ENCODE measurements at regions not wholly inside any gene's neighbourhood (a gene's known extent, or its start where the extent isn't known, plus 50 kb on each side); places are given as distances from the start of the nearest gene placed in this dataset.

DNA sequence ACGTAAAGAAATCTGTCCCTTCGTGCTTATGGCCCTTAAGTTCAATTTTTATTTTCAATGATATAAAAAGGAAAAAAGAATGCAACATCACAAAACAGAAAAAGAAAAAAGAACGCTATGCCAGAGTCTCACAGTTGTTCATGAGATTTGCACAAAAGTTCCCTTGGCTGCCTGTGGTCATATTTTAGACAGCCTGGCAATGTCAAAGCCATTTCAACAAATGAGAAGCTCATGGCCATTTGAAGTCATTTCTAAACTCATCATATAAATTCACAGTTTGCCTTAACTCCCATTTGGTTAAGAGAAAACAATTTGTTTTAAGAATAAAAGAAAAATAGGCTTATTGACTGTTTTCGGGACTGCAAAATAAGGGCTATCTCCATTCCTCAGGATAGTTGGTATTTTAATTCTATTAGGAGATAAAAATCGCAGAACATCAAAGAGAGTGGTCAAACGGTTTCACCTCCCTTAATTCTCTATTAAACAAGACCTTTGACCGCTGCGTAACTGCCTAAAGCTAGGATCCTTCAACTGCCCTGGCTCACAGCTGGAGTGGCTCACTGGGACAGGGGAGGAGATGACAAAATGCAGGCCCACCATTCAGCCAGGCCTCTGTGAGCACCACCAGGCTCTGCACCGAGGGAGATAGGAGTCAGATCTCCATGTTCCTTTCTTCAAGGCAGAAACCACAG is 119.2 kb upstream of the DAAM1 start:
- Mint-ChIP-seq H3K36me3 (ENCODE audit: insufficient read depth in 2 of 2) (no peaks in the 10 kb centered on the region), H3K27me3 (ENCODE audit: low read depth) (no peaks in the 10 kb centered on the region), H3K4me3 (no peak overlapping the region), H3K27ac (no peak overlapping the region), H3K4me1 (ENCODE audit: low read depth) (no peaks in the 10 kb centered on the region), H3K9me3 (no peaks in the 10 kb centered on the region)
- ATAC-seq (replicated peaks in 1 of 2) (no peak), DNase-seq (no peak)

DNA sequence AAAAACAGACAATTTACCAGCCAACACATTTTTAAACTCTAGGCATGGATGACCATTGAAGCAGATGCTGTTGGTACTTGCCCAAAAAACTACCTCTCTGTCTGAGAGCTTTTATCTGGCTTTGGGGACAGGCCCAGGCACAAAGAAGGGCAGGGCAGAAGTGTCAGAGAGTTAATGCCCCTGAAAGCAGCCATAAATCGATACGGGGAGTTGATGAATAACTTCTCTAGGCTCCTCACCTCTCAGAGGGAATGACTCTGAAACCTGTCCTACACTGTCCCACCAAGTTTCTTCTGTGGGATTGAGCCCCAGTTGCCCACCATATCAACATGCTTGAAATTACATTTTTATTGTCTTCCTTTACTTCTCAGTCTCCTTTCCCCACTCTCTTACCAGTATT is 113.0 kb upstream of the DAAM1 start:
- Mint-ChIP-seq H3K4me1 (ENCODE audit: low read depth) (no peaks in the 10 kb centered on the region), H3K27ac (no peak overlapping the region), H3K4me3 (no peak overlapping the region), H3K36me3 (ENCODE audit: insufficient read depth in 2 of 2) (no peaks in the 10 kb centered on the region), H3K27me3 (ENCODE audit: low read depth) (peaks cover 10% of the 10 kb centered on the region), H3K9me3 (no peaks in the 10 kb centered on the region)
- DNase-seq (no peak), ATAC-seq (replicated peaks in 1 of 2) (no peak)

DNA sequence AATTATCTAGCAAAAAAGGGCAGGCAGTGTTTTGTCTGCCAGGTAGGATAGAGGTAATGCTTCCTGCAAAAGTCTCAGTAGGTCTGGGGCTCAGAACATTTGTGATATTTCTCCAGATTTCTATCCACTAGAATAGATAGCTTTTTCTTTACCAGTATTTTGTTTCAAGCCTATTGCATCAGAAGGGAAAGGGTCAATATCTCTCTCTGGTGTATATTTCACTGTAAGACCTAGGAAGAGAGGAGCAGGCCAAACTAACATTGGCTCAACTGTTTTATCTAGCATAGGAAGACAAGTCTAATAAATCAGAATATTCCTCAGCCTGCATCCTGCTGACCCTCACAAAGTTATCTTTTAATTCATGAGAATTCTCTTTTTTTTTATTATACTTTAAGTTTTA is 106.7 kb upstream of the DAAM1 start:
- Mint-ChIP-seq H3K36me3 (ENCODE audit: insufficient read depth in 2 of 2) (no peaks in the 10 kb centered on the region), H3K9me3 (no peaks in the 10 kb centered on the region), H3K4me3 (no peak overlapping the region), H3K27ac (no peak overlapping the region), H3K4me1 (ENCODE audit: low read depth) (no peaks in the 10 kb centered on the region), H3K27me3 (ENCODE audit: low read depth) (peaks cover 13% of the 10 kb centered on the region)
- DNase-seq, result no peak
- no peak for ATAC-seq (replicated peaks in 1 of 2)

DNA sequence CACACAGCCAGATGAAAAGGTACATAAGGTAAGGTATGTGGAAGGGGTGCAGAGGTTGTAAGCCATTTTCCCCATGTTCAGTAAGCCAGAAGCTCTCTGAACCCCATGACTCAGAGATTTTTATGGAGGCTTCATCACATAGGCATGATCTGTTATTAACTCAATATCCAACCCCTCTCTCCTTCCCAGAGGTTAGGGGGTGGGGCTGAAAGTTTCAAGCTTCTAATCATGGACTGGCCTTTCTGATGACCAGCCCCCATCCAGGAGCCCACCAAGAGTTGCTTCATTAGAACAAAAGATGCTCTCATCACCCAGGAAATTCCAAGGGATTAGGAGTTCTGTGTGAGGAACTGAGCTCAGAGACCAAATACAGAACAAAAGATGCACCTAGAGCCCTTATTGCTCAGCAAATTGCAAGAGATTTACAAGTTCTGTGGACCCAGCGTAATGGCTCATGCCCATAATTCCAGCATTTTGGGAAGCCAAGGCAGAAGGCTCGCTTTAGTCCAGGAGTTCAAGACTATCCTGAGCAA is 103.2 kb upstream of the DAAM1 start:
- Mint-ChIP-seq H3K4me1 (ENCODE audit: low read depth) (no peaks in the 10 kb centered on the region), H3K4me3 (no peak overlapping the region), H3K9me3 (no peaks in the 10 kb centered on the region), H3K36me3 (ENCODE audit: insufficient read depth in 2 of 2) (no peaks in the 10 kb centered on the region), H3K27ac (no peak overlapping the region), H3K27me3 (ENCODE audit: low read depth) (peaks cover 5% of the 10 kb centered on the region)
- ATAC-seq (replicated peaks in 1 of 2) (no peak), DNase-seq (no peak)

DNA sequence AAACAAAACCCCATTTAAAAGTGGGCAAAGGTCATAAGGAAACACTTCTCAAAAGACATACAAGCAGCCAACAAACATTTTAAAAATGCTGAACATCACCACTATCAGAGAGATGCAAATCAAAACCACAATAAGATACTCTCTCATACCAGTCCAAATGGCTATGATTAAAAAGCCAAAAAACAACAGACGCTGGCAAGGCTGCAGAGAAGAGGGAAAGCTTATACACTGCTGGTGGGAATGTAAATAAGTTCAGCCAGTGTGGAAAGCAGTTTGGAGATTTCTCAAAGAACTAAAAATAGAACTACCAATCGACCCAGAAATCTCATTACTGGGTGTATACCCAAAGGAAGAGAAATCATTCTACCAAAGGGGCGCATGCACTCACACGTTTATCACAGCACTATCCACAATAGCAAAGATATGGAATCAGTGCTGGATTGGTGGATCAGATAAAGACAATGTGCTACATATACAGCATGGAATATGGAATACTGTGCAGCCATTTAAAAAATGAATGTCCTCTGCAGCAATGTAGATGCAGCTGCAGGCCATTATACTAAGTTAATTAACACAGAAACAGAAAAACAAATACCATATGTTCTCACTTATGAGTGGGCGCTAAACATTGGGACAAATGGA is 102.1 kb upstream of the DAAM1 start:
- Mint-ChIP-seq H3K36me3 (ENCODE audit: insufficient read depth in 2 of 2) (no peaks in the 10 kb centered on the region), H3K27ac (no peak overlapping the region), H3K9me3 (no peaks in the 10 kb centered on the region), H3K27me3 (ENCODE audit: low read depth) (peaks cover 6% of the 10 kb centered on the region), H3K4me1 (ENCODE audit: low read depth) (no peaks in the 10 kb centered on the region), H3K4me3 (no peak overlapping the region)
- ATAC-seq (replicated peaks in 1 of 2) (no peak), DNase-seq (no peak)

DNA sequence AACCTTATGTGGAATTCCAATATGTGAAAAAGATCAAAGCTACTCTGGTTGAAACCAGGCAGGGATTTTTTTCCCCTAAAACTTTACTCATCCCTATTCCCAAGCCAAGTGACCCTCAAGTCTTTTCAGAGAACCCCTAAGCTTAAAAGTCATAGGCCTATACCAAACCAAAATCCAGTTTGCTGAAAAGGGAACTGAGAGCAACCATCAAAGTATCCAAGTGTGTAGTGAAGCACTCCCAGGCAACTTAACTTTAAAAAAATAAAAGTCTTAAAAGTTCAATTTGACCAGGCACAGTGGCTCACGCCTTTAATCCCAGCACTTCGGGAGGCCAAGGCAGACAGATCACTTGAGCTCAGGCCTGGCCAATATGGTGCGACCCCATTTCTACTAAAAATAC is 101.2 kb upstream of the DAAM1 start:
- H3K27me3 Mint-ChIP-seq (ENCODE audit: low read depth), result peaks cover 11% of the 10 kb centered on the region
- no peaks in the 10 kb centered on the region for H3K4me1 Mint-ChIP-seq (ENCODE audit: low read depth)
- H3K9me3 Mint-ChIP-seq, result no peaks in the 10 kb centered on the region
- H3K27ac Mint-ChIP-seq, result no peak overlapping the region
- H3K4me3 Mint-ChIP-seq, result no peak overlapping the region
- no peak for ATAC-seq (replicated peaks in 1 of 2)
- no peaks in the 10 kb centered on the region for H3K36me3 Mint-ChIP-seq (ENCODE audit: insufficient read depth in 2 of 2)
- no peak for DNase-seq

DNA sequence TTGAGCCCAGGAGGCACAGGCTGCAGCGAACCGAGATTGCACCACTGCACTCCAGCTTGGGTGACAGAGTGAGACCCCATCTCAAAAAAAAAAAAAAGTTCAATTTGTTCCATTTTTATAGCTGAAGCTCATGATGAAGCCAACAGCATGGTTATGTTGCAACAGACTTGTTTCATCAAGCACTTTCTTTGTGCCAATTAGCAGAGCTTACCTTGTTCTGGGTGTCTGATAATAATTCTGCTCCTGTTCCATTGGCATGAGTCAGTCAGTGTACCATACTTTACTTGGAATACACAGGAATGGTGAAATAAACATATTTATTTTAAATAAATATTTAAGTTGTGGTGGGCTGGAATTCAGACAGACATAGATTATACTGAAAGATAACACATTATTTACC is 100.8 kb upstream of the DAAM1 start:
- no peaks in the 10 kb centered on the region for H3K36me3 Mint-ChIP-seq (ENCODE audit: insufficient read depth in 2 of 2)
- DNase-seq, result no peak
- H3K4me3 Mint-ChIP-seq, result no peak overlapping the region

DNA sequence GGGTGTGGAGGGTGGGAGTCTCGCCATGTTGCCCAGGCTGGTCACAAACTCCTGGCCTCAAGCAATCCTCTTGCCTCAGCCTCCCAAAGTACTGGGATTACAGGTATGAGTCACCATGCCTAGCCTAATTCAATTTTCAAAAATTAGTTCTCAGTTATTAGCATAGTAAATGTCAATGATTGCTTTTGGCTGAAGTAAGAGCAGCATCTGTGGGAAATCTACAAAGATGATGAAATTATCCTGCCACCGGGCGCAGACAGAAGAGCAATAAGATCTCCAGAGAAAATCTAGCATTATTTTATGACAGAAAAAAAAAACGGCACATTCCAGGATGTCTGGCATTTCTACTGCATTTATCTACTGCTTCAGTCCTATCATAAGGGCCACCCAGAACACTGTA is 97.9 kb upstream of the DAAM1 start:
- no peak for ATAC-seq (replicated peaks in 1 of 2)
- Mint-ChIP-seq H3K4me1 (ENCODE audit: low read depth) (no peaks in the 10 kb centered on the region), H3K36me3 (ENCODE audit: insufficient read depth in 2 of 2) (no peaks in the 10 kb centered on the region), H3K27me3 (ENCODE audit: low read depth) (peaks cover 13% of the 10 kb centered on the region), H3K27ac (no peak overlapping the region), H3K9me3 (no peaks in the 10 kb centered on the region), H3K4me3 (no peak overlapping the region)
- no peak for DNase-seq

More for the DNA sequence above, 100.8 kb upstream of the DAAM1 start:
- Mint-ChIP-seq H3K27me3 (ENCODE audit: low read depth) (peaks cover 14% of the 10 kb centered on the region), H3K9me3 (no peaks in the 10 kb centered on the region), H3K27ac (no peak overlapping the region), H3K4me1 (ENCODE audit: low read depth) (no peaks in the 10 kb centered on the region)
- ATAC-seq (replicated peaks in 1 of 2), result no peak

DNA sequence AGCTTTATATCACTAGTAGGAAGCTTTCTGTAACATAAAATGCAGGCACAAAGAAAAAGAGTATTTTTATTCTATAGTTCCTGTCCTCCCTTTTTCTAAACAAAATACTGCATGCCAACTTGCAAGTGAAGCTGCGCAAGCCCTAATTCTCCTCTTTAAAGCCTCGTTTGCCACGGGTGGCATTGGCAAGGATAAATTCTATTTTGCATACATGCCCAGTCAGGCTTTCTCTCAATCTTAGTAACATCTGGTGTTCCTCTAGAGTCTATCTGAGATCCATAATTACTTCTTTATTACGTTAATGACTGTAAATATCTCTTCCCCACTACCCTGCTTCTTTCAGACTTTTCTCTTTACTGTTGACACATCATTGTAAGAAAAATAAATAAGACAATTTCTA is 97.1 kb upstream of the DAAM1 start:
- no peak overlapping the region for H3K27ac Mint-ChIP-seq
- H3K27me3 Mint-ChIP-seq (ENCODE audit: low read depth), result peaks cover 13% of the 10 kb centered on the region
- H3K36me3 Mint-ChIP-seq (ENCODE audit: insufficient read depth in 2 of 2), result no peaks in the 10 kb centered on the region
- no peak overlapping the region for H3K4me3 Mint-ChIP-seq
- no peaks in the 10 kb centered on the region for H3K4me1 Mint-ChIP-seq (ENCODE audit: low read depth)
- no peaks in the 10 kb centered on the region for H3K9me3 Mint-ChIP-seq
- no peak for ATAC-seq (replicated peaks in 1 of 2)
- DNase-seq, result no peak

DNA sequence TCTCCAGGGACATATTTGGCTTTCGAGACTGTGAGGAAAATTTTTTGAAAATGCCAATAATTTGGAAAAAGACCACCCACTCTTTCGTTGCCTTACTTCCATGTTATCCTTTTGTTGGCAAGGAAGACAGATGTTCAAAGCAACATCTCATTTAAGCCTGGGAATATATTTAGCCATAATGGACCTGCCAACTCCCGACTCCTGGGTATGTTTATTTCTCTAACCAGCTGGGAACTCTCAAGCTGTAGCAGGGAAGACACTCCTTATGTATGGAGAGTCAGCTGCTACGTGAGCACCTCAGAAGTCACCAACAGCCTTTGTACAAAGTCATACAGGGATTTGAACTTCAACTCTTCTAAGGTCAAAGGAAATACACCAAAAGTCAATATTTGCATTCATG is 96.5 kb upstream of the DAAM1 start:
- no peaks in the 10 kb centered on the region for H3K4me1 Mint-ChIP-seq (ENCODE audit: low read depth)
- H3K9me3 Mint-ChIP-seq, result no peaks in the 10 kb centered on the region

DNA sequence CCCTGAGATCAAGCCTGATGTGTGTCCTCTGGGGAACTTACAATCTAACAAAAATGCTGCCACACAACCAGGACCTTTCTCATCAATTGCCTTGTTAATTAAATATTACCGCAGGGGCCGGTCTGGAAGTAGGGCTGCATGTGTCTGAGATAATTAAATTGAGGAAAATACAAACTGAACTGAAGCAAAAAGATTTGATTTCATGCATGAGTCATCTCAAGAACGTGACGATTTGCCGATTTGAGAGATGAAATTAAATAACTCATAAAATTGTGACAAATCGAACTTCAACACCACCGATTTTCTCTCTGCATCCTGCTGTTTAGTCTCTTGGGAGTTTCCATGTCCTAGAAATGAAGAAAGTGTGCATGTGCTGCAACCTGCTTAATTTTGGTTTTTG is 94.6 kb upstream of the DAAM1 start:
- Mint-ChIP-seq H3K27ac (no peak overlapping the region), H3K27me3 (ENCODE audit: low read depth) (peaks cover 13% of the 10 kb centered on the region), H3K4me1 (ENCODE audit: low read depth) (no peaks in the 10 kb centered on the region), H3K36me3 (ENCODE audit: insufficient read depth in 2 of 2) (no peaks in the 10 kb centered on the region), H3K9me3 (no peaks in the 10 kb centered on the region), H3K4me3 (no peak overlapping the region)
- DNase-seq (no peak), ATAC-seq (replicated peaks in 1 of 2) (no peak)

More for the DNA sequence above, 96.5 kb upstream of the DAAM1 start:
- Mint-ChIP-seq H3K36me3 (ENCODE audit: insufficient read depth in 2 of 2) (no peaks in the 10 kb centered on the region), H3K27ac (no peak overlapping the region), H3K4me3 (no peak overlapping the region), H3K27me3 (ENCODE audit: low read depth) (peaks cover 13% of the 10 kb centered on the region)
- no peak for ATAC-seq (replicated peaks in 1 of 2)
- no peak for DNase-seq

DNA sequence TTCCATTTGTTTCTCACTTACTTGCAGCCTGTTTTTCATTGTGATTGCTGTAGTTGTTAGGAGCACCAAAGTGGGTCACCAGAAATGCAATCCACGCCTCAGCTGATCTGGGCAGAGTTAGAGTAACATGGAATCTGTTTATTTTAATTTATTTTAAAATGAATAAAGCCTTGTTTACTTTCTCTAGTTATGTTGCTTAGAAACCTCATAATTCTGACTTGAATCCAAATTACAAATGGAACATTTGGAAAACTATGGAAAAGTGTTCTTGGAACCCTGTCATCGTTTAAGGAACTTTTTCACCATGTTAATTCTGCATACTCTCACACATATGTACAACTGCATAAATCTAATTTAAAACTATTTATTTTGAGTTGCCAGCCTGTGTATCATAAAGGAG is 92.2 kb upstream of the DAAM1 start:
- H3K9me3 Mint-ChIP-seq, result no peaks in the 10 kb centered on the region
- H3K4me1 Mint-ChIP-seq (ENCODE audit: low read depth), result no peaks in the 10 kb centered on the region
- no peak for ATAC-seq (replicated peaks in 1 of 2)
- DNase-seq, result no peak
- H3K27ac Mint-ChIP-seq, result no peak overlapping the region
- no peak overlapping the region for H3K4me3 Mint-ChIP-seq
- peaks cover 19% of the 10 kb centered on the region for H3K27me3 Mint-ChIP-seq (ENCODE audit: low read depth)
- no peaks in the 10 kb centered on the region for H3K36me3 Mint-ChIP-seq (ENCODE audit: insufficient read depth in 2 of 2)

DNA sequence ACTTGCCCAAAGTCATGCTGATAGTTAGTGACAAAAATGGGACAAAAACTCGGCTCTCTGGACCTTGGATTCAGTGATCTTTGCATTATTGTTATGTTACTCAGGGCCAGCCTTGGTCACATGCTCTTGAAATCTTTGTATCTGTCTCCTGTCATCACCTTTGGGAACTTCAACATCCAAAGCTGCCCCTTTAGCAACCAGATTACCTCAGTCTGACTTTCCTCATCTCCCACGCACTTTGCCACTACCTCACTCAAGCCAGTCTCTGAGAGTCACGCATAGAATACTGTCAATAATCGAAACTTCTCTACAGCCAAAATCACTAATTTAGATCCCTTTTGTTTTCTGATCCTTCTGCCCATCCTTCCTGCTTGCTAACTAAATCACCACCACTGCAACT is 90.8 kb upstream of the DAAM1 start:
- Mint-ChIP-seq H3K27me3 (ENCODE audit: low read depth) (peaks cover 16% of the 10 kb centered on the region), H3K4me1 (ENCODE audit: low read depth) (no peaks in the 10 kb centered on the region), H3K4me3 (no peak overlapping the region), H3K9me3 (no peaks in the 10 kb centered on the region), H3K27ac (no peak overlapping the region), H3K36me3 (ENCODE audit: insufficient read depth in 2 of 2) (no peaks in the 10 kb centered on the region)
- ATAC-seq (replicated peaks in 1 of 2) (no peak), DNase-seq (no peak)

DNA sequence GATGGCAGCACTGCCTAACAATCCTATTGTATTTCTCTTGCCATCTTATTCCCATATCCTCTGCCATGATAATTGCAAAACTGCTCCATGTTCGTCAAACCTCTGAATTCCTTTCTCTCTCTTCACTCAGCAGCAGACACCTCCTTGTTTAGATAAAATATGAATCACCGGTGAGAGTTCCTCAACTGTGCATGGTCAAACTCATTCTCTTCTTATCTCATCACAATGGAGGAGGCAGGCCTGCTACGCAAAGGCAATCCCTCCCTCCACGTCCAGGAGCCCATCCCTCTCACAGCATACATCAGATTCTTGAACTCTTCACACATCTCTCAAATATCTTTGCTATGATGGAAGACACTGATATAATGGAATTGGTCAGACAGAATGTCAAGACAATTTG is 90.1 kb upstream of the DAAM1 start:
- no peak overlapping the region for H3K4me3 Mint-ChIP-seq
- H3K4me1 Mint-ChIP-seq (ENCODE audit: low read depth), result no peaks in the 10 kb centered on the region
- H3K27ac Mint-ChIP-seq, result no peak overlapping the region
- H3K27me3 Mint-ChIP-seq (ENCODE audit: low read depth), result peaks cover 14% of the 10 kb centered on the region
- DNase-seq, result no peak
- no peaks in the 10 kb centered on the region for H3K9me3 Mint-ChIP-seq
- ATAC-seq (replicated peaks in 1 of 2), result no peak
- no peaks in the 10 kb centered on the region for H3K36me3 Mint-ChIP-seq (ENCODE audit: insufficient read depth in 2 of 2)

Data from activated T-cell treated with anti-CD3 and anti-CD28 coated beads, Interleukin-2, amount 50 U/mL, for 72 hours (primary cell).